A673 (cell line): ENCODE measurements at regions not wholly inside any gene's neighbourhood (a gene's known extent, or its start where the extent isn't known, plus 50 kb on each side); places are given as distances from the start of the nearest gene placed in this dataset.

ENCODE experiments used
- BruUV-seq: library from RNA; stranded (reverse); fragments of 400-500 nt; replicated peaks from 2 replicates; lab custom pipeline; 2021; lab: Mats Ljungman, UMichigan
- CTCF ChIA-PET: fragments of 300-600 bp; sonication (Branson Sonifier 250); formaldehyde crosslinking; loops from one replicate; lab custom pipeline; 2022; ENCODE audit warnings: antibody characterized with exemption; lab: Charles Lee
- POLR2A ChIA-PET: fragments of 300-600 bp; sonication (Branson Sonifier 250); formaldehyde crosslinking; loops from one replicate; lab custom pipeline; 2022; ENCODE audit warnings: antibody characterized with exemption; ENCODE audit not compliant: low non-redundant PET; lab: Charles Lee
- DNase-seq: peaks from one replicate; pipeline ENCODE4 v3.0.0-alpha.2; 2015; ENCODE audit warnings: low spot score
- H3K27ac ChIP-seq: fragments of 200-600 bp; sonication (generic); 2 replicates; pipeline ENCODE4 v1.5.1; 2016; ENCODE audit warnings: mixed run types, low read depth, mild to moderate bottlenecking, mixed read lengths, antibody characterized with exemption, low read length; ENCODE audit not compliant: poor library complexity, severe bottlenecking
- H3K27me3 ChIP-seq: fragments of 200-600 bp; sonication (generic); replicated peaks from 2 replicates; pipeline ENCODE4 v1.6.1; 2017; ENCODE audit warnings: mixed run types, low read depth, mild to moderate bottlenecking, mixed read lengths, antibody characterized with exemption, low read length; ENCODE audit not compliant: insufficient read depth, poor library complexity
- H3K36me3 ChIP-seq: fragments of 200-600 bp; sonication (generic); 2 replicates; pipeline ENCODE4 v1.6.1; 2016; ENCODE audit warnings: mixed run types, mild to moderate bottlenecking, mixed read lengths, antibody characterized with exemption, low read length; ENCODE audit not compliant: insufficient read depth, poor library complexity, severe bottlenecking
- H3K4me1 ChIP-seq: fragments of 200-600 bp; sonication (generic); 2 replicates; pipeline ENCODE4 v1.6.1; 2017; ENCODE audit warnings: mixed run types, mild to moderate bottlenecking, mixed read lengths, antibody characterized with exemption, low read length; ENCODE audit not compliant: insufficient read depth, poor library complexity, severe bottlenecking
- H3K4me3 ChIP-seq: fragments of 200-600 bp; sonication (generic); 2 replicates; pipeline ENCODE4 v1.5.1; 2016; ENCODE audit warnings: low read depth, mixed run types, mild to moderate bottlenecking, mixed read lengths, low read length; ENCODE audit not compliant: poor library complexity, severe bottlenecking
- H3K9me3 ChIP-seq: fragments of 200-600 bp; sonication (generic); 2 replicates; pipeline ENCODE4 v1.6.1; 2016; ENCODE audit warnings: mixed run types, low read depth, mild to moderate bottlenecking, mixed read lengths, antibody characterized with exemption, low read length; ENCODE audit not compliant: poor library complexity, severe bottlenecking
- EZH2 ChIP-seq: fragments of 200-600 bp; sonication (generic); IDR thresholded peaks from 2 replicates; pipeline ENCODE4 v1.6.1; 2017; ENCODE audit warnings: borderline replicate concordance, low read depth, mild to moderate bottlenecking, mixed read lengths, antibody characterized with exemption, low read length; ENCODE audit not compliant: poor library complexity, severe bottlenecking
- intact Hi-C: fragments of 100-400 bp; cut with micrococcal nuclease; formaldehyde crosslinking; loops from one replicate; pipeline ENCODE4 v1.10.0; 2022; ENCODE audit not compliant: unreplicated experiment
- TF ChIP-seq, protein P1 (sequence below): fragments of 300-800, 200-600 bp; sonication (generic); conservative IDR thresholded peaks from 2 replicates; pipeline ENCODE4 v1.5.1; 2017; ENCODE audit warnings: low read depth, mild to moderate bottlenecking, antibody characterized with exemption, low read length, moderate library complexity, mixed read lengths

GRCh38 chr2:44109166-44109565 is 59.5 kb upstream of the PPM1B start:
- intact Hi-C loops = no loop called here
- Histone ChIP-seq H3K4me3 (no peak overlapping the region), H3K27ac (no peak overlapping the region), H3K4me1 (no peaks in the 10 kb centered on the region), H3K9me3 (no peaks in the 10 kb centered on the region), H3K27me3 (no peaks in the 10 kb centered on the region), H3K36me3 (no peaks in the 10 kb centered on the region)
- TF ChIP-seq, protein P1, sequence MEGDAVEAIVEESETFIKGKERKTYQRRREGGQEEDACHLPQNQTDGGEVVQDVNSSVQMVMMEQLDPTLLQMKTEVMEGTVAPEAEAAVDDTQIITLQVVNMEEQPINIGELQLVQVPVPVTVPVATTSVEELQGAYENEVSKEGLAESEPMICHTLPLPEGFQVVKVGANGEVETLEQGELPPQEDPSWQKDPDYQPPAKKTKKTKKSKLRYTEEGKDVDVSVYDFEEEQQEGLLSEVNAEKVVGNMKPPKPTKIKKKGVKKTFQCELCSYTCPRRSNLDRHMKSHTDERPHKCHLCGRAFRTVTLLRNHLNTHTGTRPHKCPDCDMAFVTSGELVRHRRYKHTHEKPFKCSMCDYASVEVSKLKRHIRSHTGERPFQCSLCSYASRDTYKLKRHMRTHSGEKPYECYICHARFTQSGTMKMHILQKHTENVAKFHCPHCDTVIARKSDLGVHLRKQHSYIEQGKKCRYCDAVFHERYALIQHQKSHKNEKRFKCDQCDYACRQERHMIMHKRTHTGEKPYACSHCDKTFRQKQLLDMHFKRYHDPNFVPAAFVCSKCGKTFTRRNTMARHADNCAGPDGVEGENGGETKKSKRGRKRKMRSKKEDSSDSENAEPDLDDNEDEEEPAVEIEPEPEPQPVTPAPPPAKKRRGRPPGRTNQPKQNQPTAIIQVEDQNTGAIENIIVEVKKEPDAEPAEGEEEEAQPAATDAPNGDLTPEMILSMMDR = no peak
- TF ChIP-seq EZH2 = no peak
- ChIA-PET CTCF (no interaction called here), POLR2A (no interaction called here)
- no peak for DNase-seq
- BruUV-seq = no TSS peak

DNA sequence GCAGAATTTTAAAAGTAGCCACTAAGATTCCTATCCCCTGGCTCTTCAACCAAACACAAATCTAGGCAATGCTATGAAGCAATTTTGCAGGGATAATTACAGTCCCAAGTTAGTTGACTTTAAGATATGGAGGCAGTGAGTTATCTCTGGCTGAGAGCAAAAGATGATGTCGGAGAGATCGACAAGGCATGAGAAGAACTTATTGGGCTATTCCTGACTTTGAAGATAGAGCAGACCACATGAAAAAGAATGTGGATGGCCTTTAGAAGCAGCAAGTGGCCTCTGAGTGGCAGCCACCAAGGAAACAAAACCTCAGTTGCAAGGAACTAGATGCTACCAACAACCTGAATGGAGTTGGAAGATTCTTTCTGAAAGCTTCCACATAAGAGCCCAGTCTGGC is 58.2 kb upstream of the PPM1B start:
- TF ChIP-seq, protein P1 = no peak
- no peak for TF ChIP-seq EZH2
- no peaks in the 10 kb centered on the region for H3K36me3 ChIP-seq
- no TSS peak for BruUV-seq
- H3K27ac ChIP-seq = no peak overlapping the region
- H3K4me1 ChIP-seq = no peaks in the 10 kb centered on the region
- no peak for DNase-seq
- no peak overlapping the region for H3K4me3 ChIP-seq
- no peaks in the 10 kb centered on the region for H3K27me3 ChIP-seq
- CTCF ChIA-PET = no interaction called here
- intact Hi-C loops = no loop called here
- no peaks in the 10 kb centered on the region for H3K9me3 ChIP-seq
- POLR2A ChIA-PET = no interaction called here

GRCh38 chr2:44112096-44112495 is 56.6 kb upstream of the PPM1B start:
- H3K4me1 ChIP-seq = no peaks in the 10 kb centered on the region
- H3K36me3 ChIP-seq = no peaks in the 10 kb centered on the region
- no peak overlapping the region for H3K27ac ChIP-seq
- DNase-seq = no peak
- TF ChIP-seq EZH2 = no peak
- TF ChIP-seq, protein P1 = no peak
- no peaks in the 10 kb centered on the region for H3K27me3 ChIP-seq
- H3K4me3 ChIP-seq = no peak overlapping the region
- no peaks in the 10 kb centered on the region for H3K9me3 ChIP-seq
- ChIA-PET POLR2A (no interaction called here), CTCF (no interaction called here)
- no TSS peak for BruUV-seq
- intact Hi-C loops = no loop called here
